HG03442 (cell line): ENCODE measurements at regions not wholly inside any gene's neighbourhood (a gene's known extent, or its start where the extent isn't known, plus 50 kb on each side); places are given as distances from the start of the nearest gene placed in this dataset.

Experiments used
- ATAC-seq: cut with Tn5 transposase; IDR thresholded peaks from one replicate; pipeline ENCODE4 v1.9.1; 2021; ENCODE audit warnings: mild to moderate bottlenecking, moderate library complexity; ENCODE audit not compliant: unreplicated experiment

GRCh38 chr2:180743401-180743800, 237.0 kb upstream of the UBE2E3 start:
- ATAC-seq = no peak

- ATAC-seq = no peak
Observed at GRCh38 chr2:180742801-180743200, 237.6 kb upstream of the UBE2E3 start.

- no peak for ATAC-seq
Observed at GRCh38 chr2:180739070-180739469, 241.3 kb upstream of the UBE2E3 start.

- ATAC-seq = no peak
Observed at GRCh38 chr2:180735799-180736198, 244.6 kb upstream of the UBE2E3 start.

GRCh38 chr2:180734382-180734781, 246.0 kb upstream of the UBE2E3 start:
- ATAC-seq = no peak

- no peak for ATAC-seq
Observed at GRCh38 chr2:180733330-180733729, 247.1 kb upstream of the UBE2E3 start.

GRCh38 chr2:180732337-180732736, 248.1 kb upstream of the UBE2E3 start:
- no peak for ATAC-seq

GRCh38 chr2:180730976-180731375, 249.4 kb upstream of the UBE2E3 start:
- no peak for ATAC-seq

GRCh38 chr2:180728928-180729559, 251.4 kb upstream of the UBE2E3 start:
- no peak for ATAC-seq

- ATAC-seq = no peak
Observed at GRCh38 chr2:180723712-180724111, 256.7 kb upstream of the UBE2E3 start.

- no peak for ATAC-seq
Observed at GRCh38 chr2:180722551-180723239, 257.7 kb upstream of the UBE2E3 start.

- no peak for ATAC-seq
Observed at GRCh38 chr2:180720829-180721228, 259.6 kb upstream of the UBE2E3 start.

- ATAC-seq = no peak
Observed at GRCh38 chr2:180717588-180717987, 262.8 kb upstream of the UBE2E3 start.

GRCh38 chr2:180716186-180717180, 263.9 kb upstream of the UBE2E3 start:
- ATAC-seq = no peak

- ATAC-seq = no peak
Observed at GRCh38 chr2:180715044-180715443, 265.4 kb upstream of the UBE2E3 start.

- ATAC-seq = no peak
Observed at GRCh38 chr2:180709392-180710145, 270.8 kb upstream of the UBE2E3 start.

- no peak for ATAC-seq
Observed at GRCh38 chr2:180707884-180708205, 272.6 kb upstream of the UBE2E3 start.

GRCh38 chr2:180707175-180707883, 273.1 kb upstream of the UBE2E3 start:
- no peak for ATAC-seq

GRCh38 chr2:180706694-180707093, 273.7 kb upstream of the UBE2E3 start:
- ATAC-seq = no peak

- ATAC-seq = no peak
Observed at GRCh38 chr2:180705551-180705950, 274.9 kb upstream of the UBE2E3 start.
